CD4-positive, alpha-beta T cell (primary cell): ENCODE measurements at regions not wholly inside any gene's neighbourhood (a gene's known extent, or its start where the extent isn't known, plus 50 kb on each side); places are given as distances from the start of the nearest gene placed in this dataset.
A peak's percentile ranks its signal among the peaks of the same experiment; 100 is the strongest.

Experiments used
- ATAC-seq: fragments of 200-7000 bp; cut with Tn5 transposase; one replicate; pipeline ENCODE4 v1.10.0; 2022; ENCODE audit warnings: mild to moderate bottlenecking; ENCODE audit not compliant: poor library complexity
- CTCF ChIA-PET: fragments of 350-600 bp; sonication (Branson Sonifier 250); formaldehyde crosslinking; loops from one replicate; lab custom pipeline; 2021; ENCODE audit warnings: antibody characterized with exemption, inconsistent platforms; lab: Charles Lee
- POLR2A ChIA-PET: fragments of 350-600 bp; sonication (Branson Sonifier 250); formaldehyde crosslinking; loops from one replicate; lab custom pipeline; 2021; ENCODE audit warnings: antibody characterized with exemption, inconsistent platforms; lab: Charles Lee
- DNase-seq, 14 experiments: peaks; one replicate each; pipeline ENCODE4 v3.0.0-alpha.2; 2013 to 2020; ENCODE audit warnings: mixed read lengths in 2 of 14
- H3K27ac ChIP-seq, 2 donors: one replicate each; pipeline versions ENCODE4 v1.5.1 to v1.7.0; 2013; ENCODE audit warnings: low read length in 2 of 2, low read depth in 1 of 2, mild to moderate bottlenecking in 1 of 2
- H3K27me3 ChIP-seq, 2 experiments: 1 replicate in 1 of 2; 2 replicates in 1 of 2; pipeline versions ENCODE4 v1.6.1 to v1.7.0; 2013; ENCODE audit warnings: low read length in 2 of 2, control low read depth in 1 of 2, mild to moderate bottlenecking in 1 of 2, moderate library complexity in 1 of 2; ENCODE audit not compliant: insufficient read depth in 2 of 2, control insufficient read depth in 1 of 2
- H3K36me3 ChIP-seq: one replicate; pipeline ENCODE4 v1.6.1; 2013; ENCODE audit warnings: low read length, control low read depth; ENCODE audit not compliant: insufficient read depth
- H3K4me1 ChIP-seq: one replicate; pipeline ENCODE4 v1.6.1; 2013; ENCODE audit warnings: low read length, control low read depth; ENCODE audit not compliant: insufficient read depth
- H3K4me3 ChIP-seq: one replicate; pipeline ENCODE4 v1.5.1; 2013; ENCODE audit warnings: mild to moderate bottlenecking, low read length, moderate library complexity
- H3K9me3 ChIP-seq, 2 experiments: 1 replicate in 1 of 2; 2 replicates in 1 of 2; pipeline versions ENCODE4 v1.6.1 to v1.7.0; 2013; ENCODE audit warnings: low read length in 2 of 2, mild to moderate bottlenecking in 2 of 2, control low read depth in 1 of 2, moderate library complexity in 1 of 2; ENCODE audit not compliant: control insufficient read depth in 1 of 2, insufficient read depth in 1 of 2
- H3K27ac Mint-ChIP-seq: one replicate; pipeline ENCODE4 v1.8.0; 2020; ENCODE audit warnings: mixed read lengths
- H3K27me3 Mint-ChIP-seq: one replicate; pipeline ENCODE4 v1.8.0; 2021; ENCODE audit warnings: mixed read lengths
- H3K36me3 Mint-ChIP-seq: one replicate; pipeline ENCODE4 v1.8.0; 2021; ENCODE audit warnings: low read depth, mixed read lengths
- H3K4me1 Mint-ChIP-seq: one replicate; pipeline ENCODE4 v1.8.0; 2021; ENCODE audit warnings: low read depth, mixed read lengths
- H3K4me3 Mint-ChIP-seq: one replicate; pipeline ENCODE4 v1.8.0; 2020; ENCODE audit warnings: mild to moderate bottlenecking, mixed read lengths
- H3K9me3 Mint-ChIP-seq: one replicate; pipeline ENCODE4 v1.8.0; 2020; ENCODE audit warnings: mixed read lengths
- intact Hi-C, 2 experiments: fragments of 100-400 bp; cut with DNase I in 1 of 2; cut with micrococcal nuclease in 1 of 2; formaldehyde crosslinking; loops; one replicate each; pipeline versions ENCODE4 v1.15.1 to v1.9.0; 2023 to 2025; cut with DNase I, micrococcal nuclease
- TF ChIP-seq, protein P1 (sequence below): fragments of 200-600 bp; IDR thresholded peaks from one replicate; pipeline ENCODE4 v1.8.0; 2022; ENCODE audit warnings: antibody characterized with exemption, mild to moderate bottlenecking

GRCh38 chr7:90111-91063 lies 102.0 kb upstream of the FAM20C start:
- H3K27ac ChIP-seq, result no peak overlapping the region
- no peak for ATAC-seq
- Mint-ChIP-seq H3K9me3 (no peaks in the 10 kb centered on the region), H3K36me3 (no peaks in the 10 kb centered on the region), H3K4me1 (peaks cover 5% of the 10 kb centered on the region), H3K27me3 (no peaks in the 10 kb centered on the region), H3K4me3 (no peak overlapping the region), H3K27ac (no peak overlapping the region)
- CTCF ChIA-PET, result no interaction called here
- POLR2A ChIA-PET, result no interaction called here
- intact Hi-C loops, result no loop called here
- peaks cover 4% of the 10 kb centered on the region for H3K4me1 ChIP-seq
- peaks cover 0 to 3% of the 10 kb centered on the region in 2 experiments for H3K27me3 ChIP-seq
- peak in 2 of 14 experiments; percentile 19 to 23 for DNase-seq
- H3K36me3 ChIP-seq, result no peaks in the 10 kb centered on the region
- H3K9me3 ChIP-seq, result no peaks in the 10 kb centered on the region
- TF ChIP-seq, protein P1, sequence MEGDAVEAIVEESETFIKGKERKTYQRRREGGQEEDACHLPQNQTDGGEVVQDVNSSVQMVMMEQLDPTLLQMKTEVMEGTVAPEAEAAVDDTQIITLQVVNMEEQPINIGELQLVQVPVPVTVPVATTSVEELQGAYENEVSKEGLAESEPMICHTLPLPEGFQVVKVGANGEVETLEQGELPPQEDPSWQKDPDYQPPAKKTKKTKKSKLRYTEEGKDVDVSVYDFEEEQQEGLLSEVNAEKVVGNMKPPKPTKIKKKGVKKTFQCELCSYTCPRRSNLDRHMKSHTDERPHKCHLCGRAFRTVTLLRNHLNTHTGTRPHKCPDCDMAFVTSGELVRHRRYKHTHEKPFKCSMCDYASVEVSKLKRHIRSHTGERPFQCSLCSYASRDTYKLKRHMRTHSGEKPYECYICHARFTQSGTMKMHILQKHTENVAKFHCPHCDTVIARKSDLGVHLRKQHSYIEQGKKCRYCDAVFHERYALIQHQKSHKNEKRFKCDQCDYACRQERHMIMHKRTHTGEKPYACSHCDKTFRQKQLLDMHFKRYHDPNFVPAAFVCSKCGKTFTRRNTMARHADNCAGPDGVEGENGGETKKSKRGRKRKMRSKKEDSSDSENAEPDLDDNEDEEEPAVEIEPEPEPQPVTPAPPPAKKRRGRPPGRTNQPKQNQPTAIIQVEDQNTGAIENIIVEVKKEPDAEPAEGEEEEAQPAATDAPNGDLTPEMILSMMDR, result no peak
- no peak overlapping the region for H3K4me3 ChIP-seq

DNA sequence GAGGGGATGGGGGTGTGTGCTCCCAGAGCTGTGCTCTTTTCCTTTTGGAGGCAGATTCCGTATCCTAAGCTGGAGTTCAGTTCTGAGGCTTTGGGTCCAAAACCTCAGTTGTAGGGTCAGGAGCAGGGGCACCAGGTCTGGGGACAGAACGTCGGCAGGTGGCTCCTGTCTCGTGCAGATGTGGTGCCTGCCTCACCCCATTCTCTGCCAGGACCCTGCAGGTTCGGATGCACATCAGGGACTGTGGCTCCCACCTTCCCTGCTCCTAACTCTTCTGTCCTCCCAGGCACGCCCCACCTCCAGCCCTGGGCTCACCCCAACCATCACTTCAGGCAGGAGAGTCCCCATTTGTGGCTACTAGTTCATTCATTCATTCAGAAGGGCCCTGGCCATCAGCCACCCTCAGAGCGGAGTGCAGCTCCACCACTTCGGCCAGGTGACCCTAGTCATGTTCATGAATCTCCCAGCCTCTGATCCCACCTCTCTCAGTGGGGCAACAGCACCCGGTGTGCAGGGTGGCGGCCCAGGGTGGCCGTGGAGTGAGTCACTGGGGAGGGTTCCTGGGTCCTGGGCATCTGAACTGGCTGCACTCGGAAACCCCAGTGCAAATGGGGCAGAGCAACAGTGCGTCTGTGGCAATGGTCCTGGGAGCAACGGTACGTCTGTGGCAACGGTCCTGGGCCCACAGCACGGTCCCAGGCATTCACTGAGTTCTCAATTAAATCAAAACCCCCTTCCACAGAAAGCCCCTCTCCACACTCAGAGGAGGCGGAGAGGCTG lies 100.8 kb upstream of the FAM20C start:
- TF ChIP-seq, protein P1, result no peak
- Histone ChIP-seq H3K27ac (no peak overlapping the region), H3K4me1 (peaks cover 4% of the 10 kb centered on the region), H3K36me3 (no peaks in the 10 kb centered on the region), H3K27me3 (peaks cover 0 to 3% of the 10 kb centered on the region in 2 experiments), H3K4me3 (no peak overlapping the region), H3K9me3 (no peaks in the 10 kb centered on the region)
- Mint-ChIP-seq H3K4me3 (no peak overlapping the region), H3K9me3 (no peaks in the 10 kb centered on the region), H3K27me3 (no peaks in the 10 kb centered on the region), H3K27ac (no peak overlapping the region), H3K4me1 (peaks cover 5% of the 10 kb centered on the region), H3K36me3 (no peaks in the 10 kb centered on the region)
- POLR2A ChIA-PET, result no interaction called here
- ATAC-seq (no peak), DNase-seq (peak in 1 of 14 experiments; percentile 11)
- intact Hi-C loops, result no loop called here
- CTCF ChIA-PET, result no interaction called here

- H3K36me3 Mint-ChIP-seq, result no peaks in the 10 kb centered on the region
- Histone ChIP-seq H3K4me3 (no peak overlapping the region), H3K4me1 (peaks cover 4% of the 10 kb centered on the region), H3K36me3 (no peaks in the 10 kb centered on the region), H3K9me3 (no peaks in the 10 kb centered on the region), H3K27ac (no peak overlapping the region), H3K27me3 (peaks cover 0 to 3% of the 10 kb centered on the region in 2 experiments)
- TF ChIP-seq, protein P1, result no peak
- no peak for DNase-seq
- H3K4me3 Mint-ChIP-seq, result no peak overlapping the region
- POLR2A ChIA-PET, result no interaction called here
- no peaks in the 10 kb centered on the region for H3K27me3 Mint-ChIP-seq
- CTCF ChIA-PET, result no interaction called here
- H3K4me1 Mint-ChIP-seq, result peaks cover 5% of the 10 kb centered on the region
- no peak for ATAC-seq
- no peaks in the 10 kb centered on the region for H3K9me3 Mint-ChIP-seq
- intact Hi-C loops, result no loop called here
- no peak overlapping the region for H3K27ac Mint-ChIP-seq
These were observed 100.1 kb upstream of the FAM20C start for GRCh38 chr7:92231-92674.
